ENCODE measurements at regions not wholly inside any gene's neighbourhood (a gene's known extent, or its start where the extent isn't known, plus 50 kb on each side); places are given as distances from the start of the nearest gene placed in this dataset.
"Not testable (repeated sequence)": the region's sequence is repeated elsewhere in the genome, so short reads cannot be mapped to it uniquely, and the experiment has no call there.

DNA sequence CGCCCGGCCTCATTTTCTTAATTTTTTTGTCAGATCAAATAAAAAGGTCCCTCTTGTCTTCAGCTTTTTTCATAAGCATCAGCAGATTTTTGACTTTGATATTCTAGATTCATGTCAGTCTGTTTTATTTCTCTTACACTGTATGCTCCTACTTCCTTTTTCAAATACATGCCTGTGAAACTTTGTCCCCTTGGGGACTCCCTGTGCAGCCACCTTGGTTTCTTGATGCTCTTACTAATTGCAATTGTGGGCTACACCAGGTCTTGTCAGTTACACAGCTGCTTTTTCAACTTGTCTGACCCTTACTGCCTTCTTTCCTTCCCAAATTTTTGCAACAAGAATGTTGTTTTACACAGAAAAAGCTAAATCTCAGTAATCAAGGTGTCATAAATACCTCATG is 238.2 kb upstream of the KCNN2 start:
- no peak for DNase-seq (ENCODE audit: low read depth in 1 of 2, low spot score in 1 of 2)
- Histone ChIP-seq H3K4me3 (replicated peaks; ENCODE audit: insufficient read depth, low read length) (no peak overlapping the region), H3K27me3 (ENCODE audit: insufficient read depth, poor library complexity, severe bottlenecking) (no peaks in the 10 kb centered on the region), H3K27ac (replicated peaks) (no peak overlapping the region)
- TF ChIP-seq SPI1 (IDR thresholded peaks at IDR 0.05; ENCODE audit: borderline replicate concordance, low read depth) (no peak), GABPA (IDR thresholded peaks at IDR 0.05; ENCODE audit: low read depth) (no peak), POLR2AphosphoS5 (IDR thresholded peaks at IDR 0.05; ENCODE audit: low read depth) (no peak)
- TF ChIP-seq, protein P1, sequence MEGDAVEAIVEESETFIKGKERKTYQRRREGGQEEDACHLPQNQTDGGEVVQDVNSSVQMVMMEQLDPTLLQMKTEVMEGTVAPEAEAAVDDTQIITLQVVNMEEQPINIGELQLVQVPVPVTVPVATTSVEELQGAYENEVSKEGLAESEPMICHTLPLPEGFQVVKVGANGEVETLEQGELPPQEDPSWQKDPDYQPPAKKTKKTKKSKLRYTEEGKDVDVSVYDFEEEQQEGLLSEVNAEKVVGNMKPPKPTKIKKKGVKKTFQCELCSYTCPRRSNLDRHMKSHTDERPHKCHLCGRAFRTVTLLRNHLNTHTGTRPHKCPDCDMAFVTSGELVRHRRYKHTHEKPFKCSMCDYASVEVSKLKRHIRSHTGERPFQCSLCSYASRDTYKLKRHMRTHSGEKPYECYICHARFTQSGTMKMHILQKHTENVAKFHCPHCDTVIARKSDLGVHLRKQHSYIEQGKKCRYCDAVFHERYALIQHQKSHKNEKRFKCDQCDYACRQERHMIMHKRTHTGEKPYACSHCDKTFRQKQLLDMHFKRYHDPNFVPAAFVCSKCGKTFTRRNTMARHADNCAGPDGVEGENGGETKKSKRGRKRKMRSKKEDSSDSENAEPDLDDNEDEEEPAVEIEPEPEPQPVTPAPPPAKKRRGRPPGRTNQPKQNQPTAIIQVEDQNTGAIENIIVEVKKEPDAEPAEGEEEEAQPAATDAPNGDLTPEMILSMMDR (IDR thresholded peaks at IDR 0.05; ENCODE audit: insufficient read depth, low read length), result no peak
- TF ChIP-seq, protein P2, sequence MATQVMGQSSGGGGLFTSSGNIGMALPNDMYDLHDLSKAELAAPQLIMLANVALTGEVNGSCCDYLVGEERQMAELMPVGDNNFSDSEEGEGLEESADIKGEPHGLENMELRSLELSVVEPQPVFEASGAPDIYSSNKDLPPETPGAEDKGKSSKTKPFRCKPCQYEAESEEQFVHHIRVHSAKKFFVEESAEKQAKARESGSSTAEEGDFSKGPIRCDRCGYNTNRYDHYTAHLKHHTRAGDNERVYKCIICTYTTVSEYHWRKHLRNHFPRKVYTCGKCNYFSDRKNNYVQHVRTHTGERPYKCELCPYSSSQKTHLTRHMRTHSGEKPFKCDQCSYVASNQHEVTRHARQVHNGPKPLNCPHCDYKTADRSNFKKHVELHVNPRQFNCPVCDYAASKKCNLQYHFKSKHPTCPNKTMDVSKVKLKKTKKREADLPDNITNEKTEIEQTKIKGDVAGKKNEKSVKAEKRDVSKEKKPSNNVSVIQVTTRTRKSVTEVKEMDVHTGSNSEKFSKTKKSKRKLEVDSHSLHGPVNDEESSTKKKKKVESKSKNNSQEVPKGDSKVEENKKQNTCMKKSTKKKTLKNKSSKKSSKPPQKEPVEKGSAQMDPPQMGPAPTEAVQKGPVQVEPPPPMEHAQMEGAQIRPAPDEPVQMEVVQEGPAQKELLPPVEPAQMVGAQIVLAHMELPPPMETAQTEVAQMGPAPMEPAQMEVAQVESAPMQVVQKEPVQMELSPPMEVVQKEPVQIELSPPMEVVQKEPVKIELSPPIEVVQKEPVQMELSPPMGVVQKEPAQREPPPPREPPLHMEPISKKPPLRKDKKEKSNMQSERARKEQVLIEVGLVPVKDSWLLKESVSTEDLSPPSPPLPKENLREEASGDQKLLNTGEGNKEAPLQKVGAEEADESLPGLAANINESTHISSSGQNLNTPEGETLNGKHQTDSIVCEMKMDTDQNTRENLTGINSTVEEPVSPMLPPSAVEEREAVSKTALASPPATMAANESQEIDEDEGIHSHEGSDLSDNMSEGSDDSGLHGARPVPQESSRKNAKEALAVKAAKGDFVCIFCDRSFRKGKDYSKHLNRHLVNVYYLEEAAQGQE (IDR thresholded peaks at IDR 0.05; ENCODE audit: insufficient replicate concordance, low read depth), result no peak

DNA sequence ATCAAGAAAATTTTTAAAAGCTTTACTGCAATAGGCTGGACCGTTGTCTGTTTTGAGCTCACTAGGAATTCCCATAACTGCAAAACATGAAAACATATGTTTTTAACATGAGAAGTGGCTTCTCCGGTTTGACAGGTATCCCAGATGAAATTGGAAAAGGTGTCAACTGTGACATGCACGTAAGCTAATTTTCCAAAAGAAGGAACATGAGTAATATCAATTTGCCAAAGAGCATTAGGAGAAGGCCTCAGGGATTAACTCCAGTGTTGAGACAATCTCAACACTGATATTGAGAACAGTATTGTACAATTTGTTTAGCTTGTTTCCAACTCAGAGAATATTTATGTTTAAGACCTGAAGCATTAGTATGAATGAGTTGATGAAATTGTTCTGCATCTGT is 215.5 kb upstream of the KCNN2 start:
- TF ChIP-seq, protein P1 (IDR thresholded peaks at IDR 0.05; ENCODE audit: insufficient read depth, low read length), result no peak
- TF ChIP-seq POLR2AphosphoS5 (IDR thresholded peaks at IDR 0.05; ENCODE audit: low read depth) (no peak), GABPA (IDR thresholded peaks at IDR 0.05; ENCODE audit: low read depth) (no peak), SPI1 (IDR thresholded peaks at IDR 0.05; ENCODE audit: borderline replicate concordance, low read depth) (no peak)
- TF ChIP-seq, protein P2 (IDR thresholded peaks at IDR 0.05; ENCODE audit: insufficient replicate concordance, low read depth), result no peak
- H3K4me3 ChIP-seq (replicated peaks; ENCODE audit: insufficient read depth, low read length), result no peak overlapping the region
- no peaks in the 10 kb centered on the region for H3K27me3 ChIP-seq (ENCODE audit: insufficient read depth, poor library complexity, severe bottlenecking)
- H3K27ac ChIP-seq (replicated peaks), result no peak overlapping the region
- no peak for DNase-seq (ENCODE audit: low read depth in 1 of 2, low spot score in 1 of 2)

DNA sequence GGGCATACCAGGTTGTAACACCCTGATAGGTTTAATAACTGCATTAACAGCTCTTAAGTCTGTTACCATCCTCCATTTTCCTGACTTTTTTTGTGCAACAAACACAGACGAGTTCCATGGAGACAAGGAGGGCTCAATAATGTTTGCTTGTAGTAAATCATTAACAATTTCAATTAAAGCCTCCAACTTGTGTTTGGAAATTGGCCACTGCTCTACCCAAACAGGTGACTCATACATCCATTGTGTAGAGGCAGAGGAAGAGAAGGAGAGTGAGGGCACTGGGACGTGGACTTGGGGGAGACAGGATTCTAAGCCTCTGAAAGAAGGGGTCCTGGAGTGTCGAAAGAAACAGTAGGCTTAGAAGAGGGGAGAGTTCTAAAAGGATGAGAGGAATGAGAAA is 213.6 kb upstream of the KCNN2 start:
- TF ChIP-seq, protein P1 (IDR thresholded peaks at IDR 0.05; ENCODE audit: insufficient read depth, low read length), result no peak
- TF ChIP-seq, protein P2 (IDR thresholded peaks at IDR 0.05; ENCODE audit: insufficient replicate concordance, low read depth), result no peak
- TF ChIP-seq POLR2AphosphoS5 (IDR thresholded peaks at IDR 0.05; ENCODE audit: low read depth) (no peak), SPI1 (IDR thresholded peaks at IDR 0.05; ENCODE audit: borderline replicate concordance, low read depth) (no peak), GABPA (IDR thresholded peaks at IDR 0.05; ENCODE audit: low read depth) (no peak)

DNA sequence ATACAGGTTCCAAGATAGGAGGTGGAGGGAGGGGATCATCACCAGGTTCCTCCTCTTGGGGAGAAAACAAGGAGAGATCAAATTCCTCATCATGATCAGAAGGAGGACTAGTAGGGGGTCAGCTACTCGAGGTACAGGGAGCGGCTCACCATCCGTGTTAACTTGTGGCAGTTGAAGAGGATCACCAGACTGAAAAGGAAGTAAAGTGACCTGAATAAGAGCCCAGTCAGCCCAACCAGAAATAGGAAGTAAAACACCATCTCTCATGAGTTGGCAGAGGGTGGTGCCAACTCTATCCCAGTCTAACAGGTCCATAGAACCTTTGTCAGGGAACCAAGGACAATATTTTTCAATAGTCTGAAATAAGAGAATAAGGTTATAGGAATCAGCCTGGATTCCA is 213.1 kb upstream of the KCNN2 start:
- not testable (repeated sequence) for H3K27me3 ChIP-seq (ENCODE audit: insufficient read depth, poor library complexity, severe bottlenecking); H3K27ac ChIP-seq (replicated peaks); H3K4me3 ChIP-seq (replicated peaks; ENCODE audit: insufficient read depth, low read length); DNase-seq (ENCODE audit: low read depth in 1 of 2, low spot score in 1 of 2)

More for the DNA sequence above, 213.6 kb upstream of the KCNN2 start:
- H3K27ac ChIP-seq (replicated peaks), result no peak overlapping the region
- DNase-seq (ENCODE audit: low read depth in 1 of 2, low spot score in 1 of 2), result no peak
- H3K27me3 ChIP-seq (ENCODE audit: insufficient read depth, poor library complexity, severe bottlenecking), result no peaks in the 10 kb centered on the region
- H3K4me3 ChIP-seq (replicated peaks; ENCODE audit: insufficient read depth, low read length), result no peak overlapping the region

Measured in HL-60 (cell line).